ENCODE measurements at regions not wholly inside any gene's neighbourhood (a gene's known extent, or its start where the extent isn't known, plus 50 kb on each side); places are given as distances from the start of the nearest gene placed in this dataset.

DNA sequence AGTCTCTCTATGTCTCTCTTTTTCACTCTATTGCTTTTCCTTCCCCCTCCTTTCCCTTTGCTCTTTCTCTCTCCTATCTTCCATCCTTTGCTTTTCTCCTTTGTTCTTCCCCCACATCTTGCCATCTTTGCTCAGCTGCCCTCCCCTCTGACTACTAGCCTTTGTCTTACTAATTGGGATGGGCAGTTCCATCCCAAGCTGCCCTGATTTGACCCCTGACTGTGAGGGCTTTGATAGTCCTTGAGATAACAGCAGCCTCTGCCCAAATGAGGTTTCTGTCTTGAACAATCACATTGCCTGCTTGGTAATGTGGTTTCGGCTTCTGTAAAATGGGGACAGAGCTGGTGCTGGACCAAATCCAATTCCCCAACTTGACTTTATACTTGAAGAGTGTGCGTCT lies 327.7 kb downstream of the DHX35 start:
- Histone ChIP-seq H3K4me3 (ENCODE audit: control insufficient read depth in 1 of 7, extremely low read depth in 1 of 7, insufficient read depth in 4 of 7, low read depth in 2 of 7, low read length in 6 of 7) (no peak overlapping the region), H3K27ac (ENCODE audit: insufficient read depth in 1 of 2, low read depth in 1 of 2, low read length in 2 of 2, poor library complexity in 1 of 2, severe bottlenecking in 2 of 2) (no peak overlapping the region), H3K36me3 (ENCODE audit: control insufficient read depth in 4 of 4, insufficient read depth in 4 of 4, low read length in 3 of 4) (no peaks in the 10 kb centered on the region), H3K9me3 (ENCODE audit: control extremely low read depth in 1 of 5, control insufficient read depth in 4 of 5, insufficient read depth in 2 of 5, low read depth in 1 of 5, low read length in 4 of 5) (peaks cover 0 to 9% (median 0%) of the 10 kb centered on the region in 5 experiments), H3K4me1 (ENCODE audit: control extremely low read depth in 1 of 4, control insufficient read depth in 4 of 4, insufficient read depth in 4 of 4, low read length in 3 of 4) (no peaks in the 10 kb centered on the region), H3K27me3 (replicated peaks in 2 of 5; ENCODE audit: control insufficient read depth in 4 of 5, insufficient read depth in 5 of 5, low read length in 4 of 5) (peaks cover 0 to 8% (median 0%) of the 10 kb centered on the region in 5 experiments)
- CTCF ChIA-PET, result interaction anchor here (1.3 kb wide), 1 partner anchor 584 kb away, joined by 3 read pairs; no protein-coding TSS in a partner anchor
- no CpG with 5 or more reads among the region's 2 CpGs for WGBS (ENCODE audit: insufficient coverage)
- DNase-seq, result no peak
- POLR2A ChIA-PET, result no interaction called here

DNA sequence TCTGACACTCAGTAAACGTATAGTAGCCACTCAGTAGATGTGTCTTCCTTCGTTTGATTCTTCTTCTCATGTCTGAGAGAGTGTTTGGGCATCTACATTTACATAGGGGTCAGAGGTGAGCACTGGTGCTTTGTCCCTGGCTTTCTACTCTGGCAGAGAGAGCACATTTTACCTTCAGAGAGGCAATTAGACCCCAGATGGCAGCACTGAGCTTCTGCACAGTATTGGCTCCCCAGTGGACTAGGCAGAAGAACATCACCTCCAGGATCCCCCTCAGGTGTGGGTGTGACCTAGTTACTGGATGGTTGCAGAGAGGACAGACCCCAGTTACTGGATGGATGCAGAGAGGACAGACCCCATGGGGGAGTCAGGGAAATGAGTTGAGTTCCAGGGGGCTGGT lies 327.2 kb downstream of the DHX35 start:
- CTCF ChIA-PET, result interaction anchor here (1.3 kb wide), 1 partner anchor 585 kb away, joined by 3 read pairs; no protein-coding TSS in a partner anchor
- WGBS (ENCODE audit: insufficient coverage), result 88% methylated on average over 2 of the region's 2 CpGs

DNA sequence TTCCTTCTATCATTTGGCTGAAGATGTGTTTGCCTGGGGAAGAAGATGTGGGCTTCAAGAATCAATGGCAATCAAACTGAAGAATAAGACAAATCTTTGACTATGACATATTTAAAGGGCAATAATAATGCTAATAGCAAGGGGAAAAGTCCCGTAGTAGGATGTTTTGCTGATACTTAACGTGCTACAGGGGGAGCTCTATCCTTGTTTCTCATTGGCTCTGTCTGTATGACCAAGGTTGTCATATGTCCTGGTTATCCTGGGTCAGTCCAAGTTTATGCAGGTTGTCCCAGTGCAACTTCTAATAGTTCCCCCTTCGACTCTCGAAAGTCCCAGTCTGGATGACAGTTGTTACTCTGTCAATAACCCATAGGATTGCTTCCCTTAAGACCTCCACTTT lies 321.3 kb downstream of the DHX35 start:
- H3K27ac ChIP-seq (ENCODE audit: insufficient read depth in 1 of 2, low read depth in 1 of 2, low read length in 2 of 2, poor library complexity in 1 of 2, severe bottlenecking in 2 of 2), result no peak overlapping the region
- no peaks in the 10 kb centered on the region for H3K36me3 ChIP-seq (ENCODE audit: control insufficient read depth in 4 of 4, insufficient read depth in 4 of 4, low read length in 3 of 4)
- DNase-seq, result no peak
- ChIA-PET POLR2A (no interaction called here), CTCF (no interaction called here)
- no peaks in the 10 kb centered on the region for H3K4me1 ChIP-seq (ENCODE audit: control extremely low read depth in 1 of 4, control insufficient read depth in 4 of 4, insufficient read depth in 4 of 4, low read length in 3 of 4)
- peaks cover 0 to 8% (median 0%) of the 10 kb centered on the region in 5 experiments for H3K9me3 ChIP-seq (ENCODE audit: control extremely low read depth in 1 of 5, control insufficient read depth in 4 of 5, insufficient read depth in 2 of 5, low read depth in 1 of 5, low read length in 4 of 5)
- 90% methylated on average over 4 of the region's 4 CpGs for WGBS (ENCODE audit: insufficient coverage)
- H3K4me3 ChIP-seq (ENCODE audit: control insufficient read depth in 1 of 7, extremely low read depth in 1 of 7, insufficient read depth in 4 of 7, low read depth in 2 of 7, low read length in 6 of 7), result no peak overlapping the region
- H3K27me3 ChIP-seq (replicated peaks in 2 of 5; ENCODE audit: control insufficient read depth in 4 of 5, insufficient read depth in 5 of 5, low read length in 4 of 5), result peaks cover 0 to 14% (median 4%) of the 10 kb centered on the region in 5 experiments

More for the DNA sequence above, 327.2 kb downstream of the DHX35 start:
- Histone ChIP-seq H3K4me3 (ENCODE audit: control insufficient read depth in 1 of 7, extremely low read depth in 1 of 7, insufficient read depth in 4 of 7, low read depth in 2 of 7, low read length in 6 of 7) (no peak overlapping the region), H3K27me3 (replicated peaks in 2 of 5; ENCODE audit: control insufficient read depth in 4 of 5, insufficient read depth in 5 of 5, low read length in 4 of 5) (peaks cover 0 to 7% (median 0%) of the 10 kb centered on the region in 5 experiments), H3K36me3 (ENCODE audit: control insufficient read depth in 4 of 4, insufficient read depth in 4 of 4, low read length in 3 of 4) (no peaks in the 10 kb centered on the region), H3K27ac (ENCODE audit: insufficient read depth in 1 of 2, low read depth in 1 of 2, low read length in 2 of 2, poor library complexity in 1 of 2, severe bottlenecking in 2 of 2) (no peak overlapping the region), H3K9me3 (ENCODE audit: control extremely low read depth in 1 of 5, control insufficient read depth in 4 of 5, insufficient read depth in 2 of 5, low read depth in 1 of 5, low read length in 4 of 5) (peaks cover 0 to 9% (median 0%) of the 10 kb centered on the region in 5 experiments), H3K4me1 (ENCODE audit: control extremely low read depth in 1 of 4, control insufficient read depth in 4 of 4, insufficient read depth in 4 of 4, low read length in 3 of 4) (no peaks in the 10 kb centered on the region)
- POLR2A ChIA-PET, result no interaction called here
- DNase-seq, result no peak

DNA sequence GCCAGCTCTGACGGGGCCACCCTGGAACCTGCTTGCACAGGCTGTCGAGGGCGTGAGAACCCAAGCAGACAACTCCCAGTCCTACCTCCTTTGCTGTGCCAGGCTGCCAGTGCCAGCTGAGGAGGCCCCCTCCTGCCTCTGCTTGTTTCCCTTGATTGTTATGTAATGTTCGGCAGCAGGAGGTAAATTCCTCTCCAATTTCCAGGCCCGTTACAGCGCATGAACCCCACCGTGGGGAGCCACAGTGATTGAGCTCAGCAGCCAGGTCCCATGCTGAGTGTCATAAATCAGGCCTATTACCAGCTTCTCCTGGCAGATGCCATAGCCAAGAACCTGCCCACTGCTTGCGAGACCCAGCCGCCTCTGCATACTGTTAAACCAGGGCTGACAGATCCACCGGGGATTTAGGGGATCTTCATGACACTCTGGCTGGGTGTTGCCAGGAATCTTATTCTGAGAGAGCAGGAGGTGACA lies 320.5 kb downstream of the DHX35 start:
- POLR2A ChIA-PET, result no interaction called here
- CTCF ChIA-PET, result no interaction called here
- Histone ChIP-seq H3K27me3 (replicated peaks in 2 of 5; ENCODE audit: control insufficient read depth in 4 of 5, insufficient read depth in 5 of 5, low read length in 4 of 5) (peaks cover 0 to 16% (median 7%) of the 10 kb centered on the region in 5 experiments), H3K36me3 (ENCODE audit: control insufficient read depth in 4 of 4, insufficient read depth in 4 of 4, low read length in 3 of 4) (no peaks in the 10 kb centered on the region), H3K4me1 (ENCODE audit: control extremely low read depth in 1 of 4, control insufficient read depth in 4 of 4, insufficient read depth in 4 of 4, low read length in 3 of 4) (no peaks in the 10 kb centered on the region), H3K27ac (ENCODE audit: insufficient read depth in 1 of 2, low read depth in 1 of 2, low read length in 2 of 2, poor library complexity in 1 of 2, severe bottlenecking in 2 of 2) (no peak overlapping the region), H3K9me3 (ENCODE audit: control extremely low read depth in 1 of 5, control insufficient read depth in 4 of 5, insufficient read depth in 2 of 5, low read depth in 1 of 5, low read length in 4 of 5) (peaks cover 0 to 4% (median 0%) of the 10 kb centered on the region in 5 experiments), H3K4me3 (ENCODE audit: control insufficient read depth in 1 of 7, extremely low read depth in 1 of 7, insufficient read depth in 4 of 7, low read depth in 2 of 7, low read length in 6 of 7) (no peak overlapping the region)
- DNase-seq, result no peak
- 71% methylated on average over 10 of the region's 10 CpGs for WGBS (ENCODE audit: insufficient coverage)

DNA sequence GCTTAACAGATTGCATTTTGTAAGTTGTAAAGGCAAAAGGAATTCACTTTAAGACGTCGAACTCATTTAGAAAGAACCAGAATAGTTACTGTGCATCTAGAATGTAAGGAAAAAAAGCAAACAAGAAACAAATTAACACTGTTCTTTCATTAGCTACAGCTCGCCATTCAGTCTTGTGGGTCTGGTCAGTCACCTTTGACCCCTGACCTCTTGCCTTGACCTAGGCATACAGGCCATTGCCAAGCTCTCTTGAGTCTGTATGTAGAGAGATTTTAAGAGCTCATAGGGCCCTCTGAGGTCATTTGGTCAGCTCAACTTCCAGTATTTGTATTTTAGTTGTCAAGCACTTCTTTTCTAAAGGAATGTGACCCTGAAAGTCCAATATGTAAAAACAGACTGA lies 318.7 kb downstream of the DHX35 start:
- Histone ChIP-seq H3K36me3 (ENCODE audit: control insufficient read depth in 4 of 4, insufficient read depth in 4 of 4, low read length in 3 of 4) (no peaks in the 10 kb centered on the region), H3K4me1 (ENCODE audit: control extremely low read depth in 1 of 4, control insufficient read depth in 4 of 4, insufficient read depth in 4 of 4, low read length in 3 of 4) (no peaks in the 10 kb centered on the region), H3K27ac (ENCODE audit: insufficient read depth in 1 of 2, low read depth in 1 of 2, low read length in 2 of 2, poor library complexity in 1 of 2, severe bottlenecking in 2 of 2) (no peak overlapping the region), H3K27me3 (replicated peaks in 2 of 5; ENCODE audit: control insufficient read depth in 4 of 5, insufficient read depth in 5 of 5, low read length in 4 of 5) (peaks cover 0 to 15% (median 7%) of the 10 kb centered on the region in 5 experiments), H3K4me3 (ENCODE audit: control insufficient read depth in 1 of 7, extremely low read depth in 1 of 7, insufficient read depth in 4 of 7, low read depth in 2 of 7, low read length in 6 of 7) (no peak overlapping the region), H3K9me3 (ENCODE audit: control extremely low read depth in 1 of 5, control insufficient read depth in 4 of 5, insufficient read depth in 2 of 5, low read depth in 1 of 5, low read length in 4 of 5) (peaks cover 0 to 10% (median 0%) of the 10 kb centered on the region in 5 experiments)
- ChIA-PET CTCF (interaction anchor here (1.1 kb wide), 1 partner anchor 11 kb away, joined by 3 read pairs; no protein-coding TSS in a partner anchor), POLR2A (no interaction called here)
- WGBS (ENCODE audit: insufficient coverage), result no CpG with 5 or more reads among the region's 3 CpGs
- DNase-seq, result no peak

DNA sequence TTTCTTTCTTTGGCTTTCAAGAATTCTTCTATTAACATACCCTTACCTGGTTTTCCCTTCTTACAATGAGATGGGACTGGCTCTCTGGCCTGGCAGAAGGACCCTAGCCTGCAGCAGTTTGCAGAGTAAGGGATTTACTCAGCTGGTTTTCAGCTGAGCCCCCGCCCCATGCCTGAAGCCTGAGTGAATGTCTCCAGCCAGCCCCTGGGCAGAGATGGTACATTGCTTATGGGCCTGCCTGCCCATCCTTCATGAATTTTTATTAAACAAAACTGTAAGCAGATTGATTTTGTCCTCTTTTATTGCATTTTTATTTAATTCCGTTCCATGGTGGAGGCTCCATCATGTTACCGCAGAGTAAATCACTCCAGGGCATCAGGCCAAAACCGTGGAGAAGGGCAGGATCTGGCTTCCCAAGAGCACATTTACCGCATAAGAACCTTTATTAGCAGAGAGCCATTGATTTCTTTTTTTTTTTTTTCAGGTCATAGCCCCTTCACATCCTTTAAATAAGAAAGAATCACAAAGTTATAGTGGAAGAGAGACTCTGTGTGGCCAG lies 316.2 kb downstream of the DHX35 start:
- H3K9me3 ChIP-seq (ENCODE audit: control extremely low read depth in 1 of 5, control insufficient read depth in 4 of 5, insufficient read depth in 2 of 5, low read depth in 1 of 5, low read length in 4 of 5), result peaks cover 0 to 12% (median 0%) of the 10 kb centered on the region in 5 experiments
- H3K4me3 ChIP-seq (ENCODE audit: control insufficient read depth in 1 of 7, extremely low read depth in 1 of 7, insufficient read depth in 4 of 7, low read depth in 2 of 7, low read length in 6 of 7), result no peak overlapping the region
- H3K27me3 ChIP-seq (replicated peaks in 2 of 5; ENCODE audit: control insufficient read depth in 4 of 5, insufficient read depth in 5 of 5, low read length in 4 of 5), result peaks cover 0 to 11% (median 7%) of the 10 kb centered on the region in 5 experiments
- H3K4me1 ChIP-seq (ENCODE audit: control extremely low read depth in 1 of 4, control insufficient read depth in 4 of 4, insufficient read depth in 4 of 4, low read length in 3 of 4), result no peaks in the 10 kb centered on the region
- no peaks in the 10 kb centered on the region for H3K36me3 ChIP-seq (ENCODE audit: control insufficient read depth in 4 of 4, insufficient read depth in 4 of 4, low read length in 3 of 4)
- 87% methylated on average over 4 of the region's 5 CpGs for WGBS (ENCODE audit: insufficient coverage)
- ChIA-PET POLR2A (no interaction called here), CTCF (interaction anchor here (1.1 kb wide), 2 partner anchors 12 to 87 kb away, joined by 3 read pairs; no protein-coding TSS in a partner anchor)
- no peak for DNase-seq
- no peak overlapping the region for H3K27ac ChIP-seq (ENCODE audit: insufficient read depth in 1 of 2, low read depth in 1 of 2, low read length in 2 of 2, poor library complexity in 1 of 2, severe bottlenecking in 2 of 2)

DNA sequence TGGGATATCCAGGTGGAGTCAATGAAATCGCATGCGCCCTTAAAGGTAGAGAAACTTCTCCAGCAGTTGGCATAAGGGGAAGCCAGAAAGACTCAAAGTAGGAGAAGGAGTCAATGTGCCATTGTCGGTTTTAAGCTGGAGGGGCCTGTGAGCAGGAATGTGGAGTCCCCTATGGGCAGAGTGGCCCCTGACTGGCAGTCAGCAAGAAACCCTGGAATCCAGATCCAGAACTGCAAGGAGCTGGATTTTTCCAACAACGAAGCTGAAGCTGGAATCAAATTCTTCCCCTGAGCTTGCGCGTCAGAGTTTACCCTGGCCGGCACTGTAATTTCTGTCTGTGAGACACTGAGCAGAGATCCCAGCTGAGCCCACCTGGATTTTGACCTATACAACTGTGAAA lies 315.0 kb downstream of the DHX35 start:
- Histone ChIP-seq H3K4me1 (ENCODE audit: control extremely low read depth in 1 of 4, control insufficient read depth in 4 of 4, insufficient read depth in 4 of 4, low read length in 3 of 4) (no peaks in the 10 kb centered on the region), H3K27ac (ENCODE audit: insufficient read depth in 1 of 2, low read depth in 1 of 2, low read length in 2 of 2, poor library complexity in 1 of 2, severe bottlenecking in 2 of 2) (no peak overlapping the region), H3K9me3 (ENCODE audit: control extremely low read depth in 1 of 5, control insufficient read depth in 4 of 5, insufficient read depth in 2 of 5, low read depth in 1 of 5, low read length in 4 of 5) (peaks cover 0 to 12% (median 0%) of the 10 kb centered on the region in 5 experiments), H3K4me3 (ENCODE audit: control insufficient read depth in 1 of 7, extremely low read depth in 1 of 7, insufficient read depth in 4 of 7, low read depth in 2 of 7, low read length in 6 of 7) (no peak overlapping the region), H3K27me3 (replicated peaks in 2 of 5; ENCODE audit: control insufficient read depth in 4 of 5, insufficient read depth in 5 of 5, low read length in 4 of 5) (peaks cover 0 to 6% (median 0%) of the 10 kb centered on the region in 5 experiments), H3K36me3 (ENCODE audit: control insufficient read depth in 4 of 4, insufficient read depth in 4 of 4, low read length in 3 of 4) (no peaks in the 10 kb centered on the region)
- DNase-seq, result no peak
- CTCF ChIA-PET, result interaction anchor here (1.1 kb wide), 1 partner anchor 86 kb away, joined by 3 read pairs; no protein-coding TSS in a partner anchor
- WGBS (ENCODE audit: insufficient coverage), result 91% methylated on average over 7 of the region's 7 CpGs
- POLR2A ChIA-PET, result no interaction called here

Measured in common myeloid progenitor, CD34-positive (primary cell).